Liver (tissue), 3 donors: ENCODE measurements at regions not wholly inside any gene's neighbourhood (a gene's known extent, or its start where the extent isn't known, plus 50 kb on each side); places are given as distances from the start of the nearest gene placed in this dataset.

Source experiments
- EGR1 ChIP-seq, 2 donors: IDR thresholded peaks; 2 replicates each; pipeline ENCODE4 v1.6.1; 2016 to 2018; ENCODE audit warnings: antibody characterized with exemption in 2 of 2, low read depth in 2 of 2
- FOXA1 ChIP-seq: IDR thresholded peaks from 2 replicates; pipeline ENCODE4 v1.6.1; 2016; ENCODE audit warnings: antibody characterized with exemption
- GABPA ChIP-seq, 2 donors: IDR thresholded peaks in 1 of 2; conservative IDR thresholded peaks in 1 of 2; 2 replicates each; pipeline ENCODE4 v1.6.1; 2016; ENCODE audit warnings: antibody characterized with exemption in 2 of 2, mild to moderate bottlenecking in 1 of 2, moderate library complexity in 1 of 2
- HNF4G ChIP-seq: IDR thresholded peaks from 2 replicates; pipeline ENCODE4 v1.6.1; 2016; ENCODE audit warnings: antibody characterized with exemption
- RAD21 ChIP-seq, 2 donors: IDR thresholded peaks; 2 replicates each; pipeline ENCODE4 v1.6.1; 2016; ENCODE audit warnings: antibody characterized with exemption in 2 of 2, mild to moderate bottlenecking in 2 of 2
- TAF1 ChIP-seq: conservative IDR thresholded peaks from 2 replicates; pipeline ENCODE4 v1.6.1; 2016; ENCODE audit warnings: antibody characterized with exemption, mild to moderate bottlenecking
- YY1 ChIP-seq: IDR thresholded peaks from 2 replicates; pipeline ENCODE4 v1.6.1; 2016; ENCODE audit warnings: antibody characterized with exemption, mild to moderate bottlenecking
- TF ChIP-seq, protein P1 (sequence below): fragments of 150-350 bp; IDR thresholded peaks from 2 replicates; pipeline ENCODE4 v1.5.1; 2017; ENCODE audit warnings: improper control_type of control experiment, low read depth, low read length; ENCODE audit not compliant: missing input control
- TF ChIP-seq, protein P2 (sequence below): IDR thresholded peaks from 2 replicates; pipeline ENCODE4 v1.6.1; 2016; ENCODE audit warnings: antibody characterized with exemption
- TF ChIP-seq, protein P3 (sequence below): IDR thresholded peaks from 2 replicates; pipeline ENCODE4 v1.6.1; 2016; ENCODE audit warnings: antibody characterized with exemption
- donor health status: healthy.
- donor health status: healthy.

- TF ChIP-seq, protein P1, sequence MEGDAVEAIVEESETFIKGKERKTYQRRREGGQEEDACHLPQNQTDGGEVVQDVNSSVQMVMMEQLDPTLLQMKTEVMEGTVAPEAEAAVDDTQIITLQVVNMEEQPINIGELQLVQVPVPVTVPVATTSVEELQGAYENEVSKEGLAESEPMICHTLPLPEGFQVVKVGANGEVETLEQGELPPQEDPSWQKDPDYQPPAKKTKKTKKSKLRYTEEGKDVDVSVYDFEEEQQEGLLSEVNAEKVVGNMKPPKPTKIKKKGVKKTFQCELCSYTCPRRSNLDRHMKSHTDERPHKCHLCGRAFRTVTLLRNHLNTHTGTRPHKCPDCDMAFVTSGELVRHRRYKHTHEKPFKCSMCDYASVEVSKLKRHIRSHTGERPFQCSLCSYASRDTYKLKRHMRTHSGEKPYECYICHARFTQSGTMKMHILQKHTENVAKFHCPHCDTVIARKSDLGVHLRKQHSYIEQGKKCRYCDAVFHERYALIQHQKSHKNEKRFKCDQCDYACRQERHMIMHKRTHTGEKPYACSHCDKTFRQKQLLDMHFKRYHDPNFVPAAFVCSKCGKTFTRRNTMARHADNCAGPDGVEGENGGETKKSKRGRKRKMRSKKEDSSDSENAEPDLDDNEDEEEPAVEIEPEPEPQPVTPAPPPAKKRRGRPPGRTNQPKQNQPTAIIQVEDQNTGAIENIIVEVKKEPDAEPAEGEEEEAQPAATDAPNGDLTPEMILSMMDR = no peak
- TF ChIP-seq GABPA (IDR thresholded peaks at IDR 0.05 in 1 of 2, conservative IDR thresholded peaks at IDR 0.05 in 1 of 2) (no peak), RAD21 (IDR thresholded peaks at IDR 0.05) (no peak), EGR1 (IDR thresholded peaks at IDR 0.05; ENCODE audit: low read depth in 2 of 2) (no peak), YY1 (no peak), TAF1 (no peak), HNF4G (no peak), FOXA1 (no peak)
- TF ChIP-seq, protein P2, sequence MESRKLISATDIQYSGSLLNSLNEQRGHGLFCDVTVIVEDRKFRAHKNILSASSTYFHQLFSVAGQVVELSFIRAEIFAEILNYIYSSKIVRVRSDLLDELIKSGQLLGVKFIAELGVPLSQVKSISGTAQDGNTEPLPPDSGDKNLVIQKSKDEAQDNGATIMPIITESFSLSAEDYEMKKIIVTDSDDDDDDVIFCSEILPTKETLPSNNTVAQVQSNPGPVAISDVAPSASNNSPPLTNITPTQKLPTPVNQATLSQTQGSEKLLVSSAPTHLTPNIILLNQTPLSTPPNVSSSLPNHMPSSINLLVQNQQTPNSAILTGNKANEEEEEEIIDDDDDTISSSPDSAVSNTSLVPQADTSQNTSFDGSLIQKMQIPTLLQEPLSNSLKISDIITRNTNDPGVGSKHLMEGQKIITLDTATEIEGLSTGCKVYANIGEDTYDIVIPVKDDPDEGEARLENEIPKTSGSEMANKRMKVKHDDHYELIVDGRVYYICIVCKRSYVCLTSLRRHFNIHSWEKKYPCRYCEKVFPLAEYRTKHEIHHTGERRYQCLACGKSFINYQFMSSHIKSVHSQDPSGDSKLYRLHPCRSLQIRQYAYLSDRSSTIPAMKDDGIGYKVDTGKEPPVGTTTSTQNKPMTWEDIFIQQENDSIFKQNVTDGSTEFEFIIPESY = no peak
- TF ChIP-seq, protein P3, sequence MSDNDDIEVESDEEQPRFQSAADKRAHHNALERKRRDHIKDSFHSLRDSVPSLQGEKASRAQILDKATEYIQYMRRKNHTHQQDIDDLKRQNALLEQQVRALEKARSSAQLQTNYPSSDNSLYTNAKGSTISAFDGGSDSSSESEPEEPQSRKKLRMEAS = no peak
These were observed 535.6 kb upstream of the GHITM start for GRCh38 chr10:83603708-83604107.
